HCT116 (cell line): ENCODE measurements at regions not wholly inside any gene's neighbourhood (a gene's known extent, or its start where the extent isn't known, plus 50 kb on each side); places are given as distances from the start of the nearest gene placed in this dataset.

ENCODE experiments used
- ATAC-seq: fragments of 200-7000 bp; cut with Tn5 transposase; 2 replicates; pipeline ENCODE4 v1.9.1; 2020; ENCODE audit warnings: mild to moderate bottlenecking, moderate library complexity
- BruUV-seq: library from RNA; stranded (reverse); fragments of 400-500 nt; replicated peaks from 2 replicates; lab custom pipeline; 2021; lab: Mats Ljungman, UMichigan
- CTCF ChIA-PET: fragments of 300-600 bp; sonication (Branson Sonifier 250); formaldehyde crosslinking; loops from one replicate; lab custom pipeline; 2021; ENCODE audit warnings: antibody characterized with exemption; lab: Charles Lee
- POLR2A ChIA-PET: fragments of 300-600, 350-600 bp; sonication (Branson Sonifier 250); formaldehyde crosslinking; loops from one replicate; lab custom pipeline; 2021; ENCODE audit warnings: antibody characterized with exemption; lab: Charles Lee
- RAD21 ChIA-PET, 2 experiments: fragments of 300-600 bp; sonication (Branson Sonifier 250); formaldehyde crosslinking; loops; one replicate each; lab custom pipeline; 2023; ENCODE audit warnings: low total read pairs in 2 of 2; ENCODE audit not compliant: uncharacterized antibody in 2 of 2, unreplicated experiment in 2 of 2, low non-redundant PET in 1 of 2; lab: Charles Lee
- DNase-seq: peaks from one replicate; pipeline ENCODE4 v3.0.0-alpha.2; 2010; ENCODE audit warnings: low read depth, low spot score
- H2AFZ ChIP-seq: fragments of 200-600 bp; shearing (Covaris generic), sonication (generic); 2 replicates; pipeline ENCODE4 v1.6.1; 2017; ENCODE audit warnings: low read depth, mixed run types, mixed read lengths, antibody characterized with exemption, low read length; ENCODE audit not compliant: poor library complexity, severe bottlenecking
- H3K27ac ChIP-seq: 2 replicates; pipeline ENCODE4 v1.5.1; 2012; ENCODE audit warnings: low read depth, low read length
- H3K27me3 ChIP-seq: fragments of 200-600 bp; sonication (generic); 2 replicates; pipeline ENCODE4 v1.6.1; 2016; ENCODE audit warnings: mixed run types, low read length, mixed read lengths; ENCODE audit not compliant: insufficient read depth
- H3K36me3 ChIP-seq, 2 experiments: fragments of 200-500 bp in 1 of 2; fragments of 200-600 bp in 1 of 2; sonication (Bioruptor generic) in 1 of 2; sonication (generic) in 1 of 2; 2 replicates each; pipeline versions ENCODE4 v1.5.1 to v1.6.1; 2014 to 2016; ENCODE audit warnings: low read length in 2 of 2, inconsistent platforms in 1 of 2, mixed read lengths in 1 of 2, mixed run types in 1 of 2; ENCODE audit not compliant: insufficient read depth in 2 of 2, control insufficient read depth in 1 of 2
- H3K4me1 ChIP-seq, 2 experiments: fragments of 200-600 bp in 1 of 2; sonication (generic) in 1 of 2; 2 replicates each; pipeline versions ENCODE4 v1.5.1 to v1.6.1; 2012 to 2017; ENCODE audit warnings: low read length in 2 of 2, inconsistent platforms in 1 of 2, mild to moderate bottlenecking in 1 of 2, mixed read lengths in 1 of 2, mixed run types in 1 of 2, moderate library complexity in 1 of 2; ENCODE audit not compliant: insufficient read depth in 2 of 2, control insufficient read depth in 1 of 2
- H3K4me2 ChIP-seq: fragments of 200-600 bp; sonication (generic); 2 replicates; pipeline ENCODE4 v1.6.1; 2017; ENCODE audit warnings: mixed run types, low read length, mixed read lengths
- H3K4me3 ChIP-seq, 2 experiments: fragments of 200-600 bp in 1 of 2; sonication (generic) in 1 of 2; replicated peaks in 1 of 2; 2 replicates each; pipeline ENCODE4 v1.5.1; 2011 to 2016; ENCODE audit warnings: low read length in 2 of 2, control low read depth in 1 of 2, low read depth in 1 of 2, mild to moderate bottlenecking in 1 of 2, mixed read lengths in 1 of 2, mixed run types in 1 of 2
- H3K79me2 ChIP-seq: fragments of 200-600 bp; sonication (generic); 2 replicates; pipeline ENCODE4 v1.6.1; 2017; ENCODE audit warnings: mild to moderate bottlenecking, mixed run types, low read length, moderate library complexity, mixed read lengths; ENCODE audit not compliant: insufficient read depth
- H3K9ac ChIP-seq: fragments of 200-600 bp; sonication (generic); 2 replicates; pipeline ENCODE4 v1.6.1; 2016; ENCODE audit warnings: low read length, mixed read lengths
- H3K9me2 ChIP-seq: fragments of 200-600 bp; sonication (generic), shearing (Covaris generic); 2 replicates; pipeline ENCODE4 v1.6.1; 2017; ENCODE audit warnings: mixed run types, mild to moderate bottlenecking, moderate library complexity; ENCODE audit not compliant: insufficient read depth
- H3K9me3 ChIP-seq, 2 experiments: fragments of 200-500 bp in 1 of 2; fragments of 200-600 bp in 1 of 2; sonication (Bioruptor generic) in 1 of 2; sonication (generic) in 1 of 2; 2 replicates each; pipeline ENCODE4 v1.6.1; 2014 to 2017; ENCODE audit warnings: low read length in 2 of 2, mixed read lengths in 2 of 2, inconsistent platforms in 1 of 2, low read depth in 1 of 2, mild to moderate bottlenecking in 1 of 2, mixed run types in 1 of 2, moderate library complexity in 1 of 2; ENCODE audit not compliant: control insufficient read depth in 1 of 2, insufficient read depth in 1 of 2
- H4K20me1 ChIP-seq: fragments of 200-600 bp; sonication (generic), shearing (Covaris generic); 2 replicates; pipeline ENCODE4 v1.6.1; 2017; ENCODE audit warnings: mixed run types, mild to moderate bottlenecking, moderate library complexity; ENCODE audit not compliant: insufficient read depth
- CBX3 ChIP-seq: IDR thresholded peaks from 2 replicates; pipeline ENCODE4 v1.6.1; 2012; ENCODE audit warnings: low read depth
- CEBPB ChIP-seq: IDR thresholded peaks from 2 replicates; pipeline ENCODE4 v1.6.1; 2012; ENCODE audit warnings: low read depth
- EGR1 ChIP-seq: IDR thresholded peaks from 2 replicates; pipeline ENCODE4 v1.6.1; 2012; ENCODE audit warnings: low read depth
- ELF1 ChIP-seq: IDR thresholded peaks from 2 replicates; pipeline ENCODE4 v1.6.1; 2012; ENCODE audit warnings: low read depth, borderline replicate concordance
- EZH2phosphoT487 ChIP-seq: fragments of 200-600 bp; IDR thresholded peaks from 2 replicates; pipeline ENCODE4 v1.6.1; 2018; ENCODE audit warnings: antibody characterized with exemption, borderline replicate concordance
- JUND ChIP-seq: IDR thresholded peaks from 2 replicates; pipeline ENCODE4 v1.6.1; 2012
- SIN3A ChIP-seq: IDR thresholded peaks from 2 replicates; pipeline ENCODE4 v1.6.1; 2012; ENCODE audit warnings: low read depth
- SP1 ChIP-seq: IDR thresholded peaks from 2 replicates; pipeline ENCODE4 v1.6.1; 2012; ENCODE audit warnings: low read depth
- SRF ChIP-seq: IDR thresholded peaks from 2 replicates; pipeline ENCODE4 v1.6.1; 2012; ENCODE audit warnings: low read depth
- ZFX ChIP-seq: fragments of 450-650 bp; IDR thresholded peaks from 2 replicates; pipeline ENCODE4 v1.6.1; 2017
- intact Hi-C: fragments of 100-400 bp; cut with micrococcal nuclease; formaldehyde crosslinking; loops from 2 replicates; pipeline ENCODE4 v1.10.0; 2022
- TF ChIP-seq, protein P1 (sequence below): IDR thresholded peaks from 2 replicates; pipeline ENCODE4 v1.6.1; 2012
- TF ChIP-seq, protein P2 (sequence below), 3 experiments: fragments of 200-600 bp in 1 of 3; sonication (generic) in 1 of 3; IDR thresholded peaks in 2 of 3; conservative IDR thresholded peaks in 1 of 3; 2 replicates each; pipeline ENCODE4 v1.5.1; 2012 to 2017; ENCODE audit warnings: low read depth in 2 of 3, low read length in 2 of 3, antibody characterized with exemption in 1 of 3, borderline replicate concordance in 1 of 3, control low read depth in 1 of 3, mild to moderate bottlenecking in 1 of 3, mixed read lengths in 1 of 3, mixed run types in 1 of 3, moderate library complexity in 1 of 3; ENCODE audit not compliant: insufficient read depth in 1 of 3

DNA sequence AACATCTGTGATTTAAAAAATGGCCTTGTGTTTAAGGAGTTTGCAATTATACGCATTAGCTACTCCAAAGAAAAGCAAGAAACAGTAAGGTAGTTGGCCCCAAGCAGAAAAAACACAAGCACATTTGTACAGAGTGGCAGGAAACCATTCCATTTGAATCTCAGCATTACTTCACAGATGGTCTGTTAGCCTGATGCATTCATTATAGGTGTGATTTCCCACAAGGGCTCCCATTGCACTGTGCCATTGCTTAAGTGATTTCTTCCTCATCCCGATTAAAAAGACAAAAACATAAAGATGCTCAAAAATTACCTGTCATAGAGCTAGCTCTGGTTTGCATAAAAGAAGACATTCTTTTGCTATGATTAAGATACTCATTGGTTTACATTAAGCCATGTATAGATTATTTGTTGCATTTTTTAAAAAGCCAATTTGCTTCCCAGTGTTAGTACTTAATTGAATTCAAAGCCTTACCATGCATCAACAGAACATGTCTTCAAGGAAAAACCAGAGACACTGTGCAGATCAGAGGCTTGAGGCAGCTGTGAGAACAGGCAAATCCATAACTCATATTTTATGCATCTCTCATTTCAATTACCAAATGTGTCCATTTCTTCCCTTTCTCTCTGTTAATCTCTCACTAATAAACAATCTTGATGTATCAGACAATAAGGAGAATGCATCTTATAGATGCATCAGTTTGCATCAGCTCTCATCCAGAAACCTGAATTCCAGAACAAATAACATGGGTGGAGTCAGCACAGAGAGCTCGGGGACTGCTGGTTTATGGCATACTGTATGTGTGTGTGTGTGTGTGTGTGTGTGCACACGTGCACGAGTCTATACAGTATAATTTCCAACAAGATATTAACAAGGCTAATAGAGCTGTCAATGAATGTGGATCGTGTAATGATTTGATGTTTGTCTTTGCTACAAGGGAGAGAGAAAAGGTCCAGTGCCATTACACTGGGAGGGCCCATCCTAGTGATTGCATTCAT is 558.6 kb upstream of the HS6ST1 start (continued):
- TF ChIP-seq, protein P1, sequence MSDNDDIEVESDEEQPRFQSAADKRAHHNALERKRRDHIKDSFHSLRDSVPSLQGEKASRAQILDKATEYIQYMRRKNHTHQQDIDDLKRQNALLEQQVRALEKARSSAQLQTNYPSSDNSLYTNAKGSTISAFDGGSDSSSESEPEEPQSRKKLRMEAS, result no peak
- no peak for TF ChIP-seq ZFX
- TF ChIP-seq EZH2phosphoT487, result no peak
- no peak for TF ChIP-seq EGR1
- TF ChIP-seq SIN3A, result no peak
- no peak for TF ChIP-seq CEBPB
- no peak for TF ChIP-seq JUND
- TF ChIP-seq SRF, result no peak
- TF ChIP-seq, protein P2, sequence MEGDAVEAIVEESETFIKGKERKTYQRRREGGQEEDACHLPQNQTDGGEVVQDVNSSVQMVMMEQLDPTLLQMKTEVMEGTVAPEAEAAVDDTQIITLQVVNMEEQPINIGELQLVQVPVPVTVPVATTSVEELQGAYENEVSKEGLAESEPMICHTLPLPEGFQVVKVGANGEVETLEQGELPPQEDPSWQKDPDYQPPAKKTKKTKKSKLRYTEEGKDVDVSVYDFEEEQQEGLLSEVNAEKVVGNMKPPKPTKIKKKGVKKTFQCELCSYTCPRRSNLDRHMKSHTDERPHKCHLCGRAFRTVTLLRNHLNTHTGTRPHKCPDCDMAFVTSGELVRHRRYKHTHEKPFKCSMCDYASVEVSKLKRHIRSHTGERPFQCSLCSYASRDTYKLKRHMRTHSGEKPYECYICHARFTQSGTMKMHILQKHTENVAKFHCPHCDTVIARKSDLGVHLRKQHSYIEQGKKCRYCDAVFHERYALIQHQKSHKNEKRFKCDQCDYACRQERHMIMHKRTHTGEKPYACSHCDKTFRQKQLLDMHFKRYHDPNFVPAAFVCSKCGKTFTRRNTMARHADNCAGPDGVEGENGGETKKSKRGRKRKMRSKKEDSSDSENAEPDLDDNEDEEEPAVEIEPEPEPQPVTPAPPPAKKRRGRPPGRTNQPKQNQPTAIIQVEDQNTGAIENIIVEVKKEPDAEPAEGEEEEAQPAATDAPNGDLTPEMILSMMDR (IDR thresholded peaks at IDR 0.05 in 2 of 3, conservative IDR thresholded peaks at IDR 0.05 in 1 of 3; ENCODE audit: borderline replicate concordance in 1 of 3, insufficient read depth in 1 of 3, low read depth in 2 of 3, low read length in 2 of 3), result no peak
- TF ChIP-seq, all 23 proteins: peak for 0

DNA sequence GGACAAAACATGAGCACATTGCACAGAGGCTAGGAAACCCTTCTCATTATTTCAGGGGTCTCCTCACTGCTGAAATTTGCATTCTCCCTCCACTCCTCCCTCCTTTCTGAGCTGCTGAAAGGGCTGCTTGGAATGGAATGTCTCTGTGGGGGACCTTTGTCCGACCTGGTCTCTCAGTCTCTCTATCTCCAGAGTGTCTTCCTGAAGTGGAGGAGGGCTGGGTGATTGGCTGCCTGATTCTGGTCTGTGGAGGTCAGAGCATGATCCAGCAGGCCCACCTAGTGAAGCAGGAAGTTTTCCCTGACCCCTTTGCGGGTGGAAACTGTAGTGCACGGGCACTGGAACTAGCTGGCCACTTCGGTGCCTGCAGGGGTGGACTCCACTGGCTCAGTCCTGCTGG is 560.5 kb upstream of the HS6ST1 start:
- H3K4me2 ChIP-seq, result no peak overlapping the region
- RAD21 ChIA-PET, result no interaction called here
- H2AFZ ChIP-seq, result no peak overlapping the region
- no peaks in the 10 kb centered on the region for H3K9me3 ChIP-seq
- TF ChIP-seq ELF1, result no peak
- no peak for TF ChIP-seq SP1
- TF ChIP-seq ZFX, result no peak
- no peak for TF ChIP-seq CBX3
- peaks cover 29% of the 10 kb centered on the region; the same call in 1 of the 2 replicates for H3K27me3 ChIP-seq
- no peak overlapping the region for H3K4me3 ChIP-seq
- H3K27ac ChIP-seq, result no peak overlapping the region
- no peaks in the 10 kb centered on the region for H3K36me3 ChIP-seq
- no peaks in the 10 kb centered on the region for H3K4me1 ChIP-seq
- H3K79me2 ChIP-seq, result no peaks in the 10 kb centered on the region
- DNase-seq (no peak), ATAC-seq (no peak)
- H4K20me1 ChIP-seq, result no peaks in the 10 kb centered on the region
- CTCF ChIA-PET, result no interaction called here
- no TSS peak for BruUV-seq
- no peaks in the 10 kb centered on the region for H3K9me2 ChIP-seq
- POLR2A ChIA-PET, result no interaction called here
- intact Hi-C loops, result no loop called here
- no peak overlapping the region for H3K9ac ChIP-seq
